Keratinocyte (primary cell): ENCODE measurements at regions not wholly inside any gene's neighbourhood (a gene's known extent, or its start where the extent isn't known, plus 50 kb on each side); places are given as distances from the start of the nearest gene placed in this dataset.

Source experiments
- DNase-seq: peaks from one replicate; pipeline ENCODE4 v3.0.0-alpha.2; 2011; ENCODE audit warnings: low read depth, missing footprints, low spot score
- FAIRE-seq: peaks from 2 replicates; lab custom pipeline; 2011; peaks lifted over from hg19 to GRCh38; lab: Jason Lieb, UNC
- H2AFZ ChIP-seq: 2 replicates; pipeline ENCODE4 v1.6.0; 2012; ENCODE audit warnings: low read length, control low read depth, inconsistent platforms; ENCODE audit not compliant: control insufficient read depth
- H3K27ac ChIP-seq: 2 replicates; pipeline ENCODE4 v1.5.1; 2011; ENCODE audit warnings: low read length; ENCODE audit not compliant: control insufficient read depth, insufficient read depth
- H3K27me3 ChIP-seq: 3 replicates; pipeline ENCODE4 v1.6.0; 2011; ENCODE audit warnings: low read length; ENCODE audit not compliant: control insufficient read depth, insufficient read depth; ENCODE audit errors: extremely low read depth
- H3K36me3 ChIP-seq, 2 experiments: 2 replicates in 1 of 2; 3 replicates in 1 of 2; pipeline ENCODE4 v1.5.1; 2011; ENCODE audit warnings: low read length in 2 of 2, mild to moderate bottlenecking in 1 of 2; ENCODE audit not compliant: control insufficient read depth in 2 of 2, insufficient read depth in 2 of 2; ENCODE audit errors: extremely low read depth in 1 of 2
- H3K4me1 ChIP-seq: 3 replicates; pipeline ENCODE4 v1.5.1; 2011; ENCODE audit warnings: low read length; ENCODE audit not compliant: control insufficient read depth, insufficient read depth; ENCODE audit errors: extremely low read depth
- H3K4me2 ChIP-seq: 3 replicates; pipeline ENCODE4 v1.6.0; 2011; ENCODE audit warnings: low read depth, low read length; ENCODE audit not compliant: control insufficient read depth, insufficient read depth; ENCODE audit errors: extremely low read depth
- H3K4me3 ChIP-seq, 3 experiments: fragments of 200-600 bp in 1 of 3; sonication (generic) in 1 of 3; 2 replicates in 2 of 3; 3 replicates in 1 of 3; pipeline ENCODE4 v1.5.1; 2011 to 2016; ENCODE audit warnings: low read length in 3 of 3, mild to moderate bottlenecking in 3 of 3, control low read depth in 2 of 3, inconsistent platforms in 1 of 3, low read depth in 1 of 3, mixed read lengths in 1 of 3, mixed run types in 1 of 3, moderate library complexity in 1 of 3; ENCODE audit not compliant: control insufficient read depth in 2 of 3, insufficient read depth in 2 of 3; ENCODE audit errors: extremely low read depth in 1 of 3
- H3K79me2 ChIP-seq: 2 replicates; pipeline ENCODE4 v1.6.0; 2012; ENCODE audit warnings: low read length; ENCODE audit not compliant: control insufficient read depth, insufficient read depth
- H3K9ac ChIP-seq: 3 replicates; pipeline ENCODE4 v1.6.0; 2011; ENCODE audit warnings: low read length; ENCODE audit not compliant: control insufficient read depth, insufficient read depth; ENCODE audit errors: extremely low read depth
- H3K9me1 ChIP-seq: 3 replicates; pipeline ENCODE4 v1.6.0; 2011; ENCODE audit warnings: low read length; ENCODE audit not compliant: control insufficient read depth, insufficient read depth; ENCODE audit errors: extremely low read depth
- H3K9me3 ChIP-seq: 2 replicates; pipeline ENCODE4 v1.5.1; 2012; ENCODE audit warnings: low read depth, low read length; ENCODE audit not compliant: control insufficient read depth
- H4K20me1 ChIP-seq: 3 replicates; pipeline ENCODE4 v1.6.0; 2011; ENCODE audit warnings: low read length; ENCODE audit not compliant: control insufficient read depth, insufficient read depth; ENCODE audit errors: extremely low read depth
- EZH2 ChIP-seq: IDR thresholded peaks from one replicate; pipeline ENCODE4 v1.6.1; 2012; ENCODE audit warnings: inconsistent platforms, mild to moderate bottlenecking, low read length, moderate library complexity
- dilution Hi-C: fragments of 300-500 bp; cut with MboI; formaldehyde crosslinking; loops from one replicate; pipeline ENCODE4 v1.7.0; 2020; ENCODE audit warnings: low sequenced_read_pairs; ENCODE audit not compliant: extremely low pct_ligation_motif_present
- TF ChIP-seq, protein P1 (sequence below), 3 experiments: IDR thresholded peaks in 1 of 3; conservative IDR thresholded peaks in 1 of 3; optimal IDR thresholded peaks in 1 of 3; 2 replicates in 2 of 3; 3 replicates in 1 of 3; pipeline versions ENCODE3 to v1.5.1; 2011; ENCODE audit warnings: low read length in 3 of 3, mild to moderate bottlenecking in 3 of 3, moderate library complexity in 2 of 3, control low read depth in 1 of 3, inconsistent platforms in 1 of 3; ENCODE audit not compliant: insufficient read depth in 2 of 3; ENCODE audit errors: extremely low read depth in 1 of 3

GRCh38 chr2:150631236-150631821 lies 143.9 kb upstream of the RND3 start:
- no peak overlapping the region for H3K9ac ChIP-seq
- dilution Hi-C loops = no loop called here
- no peaks in the 10 kb centered on the region for H3K27me3 ChIP-seq
- TF ChIP-seq EZH2 = no peak
- TF ChIP-seq, protein P1, sequence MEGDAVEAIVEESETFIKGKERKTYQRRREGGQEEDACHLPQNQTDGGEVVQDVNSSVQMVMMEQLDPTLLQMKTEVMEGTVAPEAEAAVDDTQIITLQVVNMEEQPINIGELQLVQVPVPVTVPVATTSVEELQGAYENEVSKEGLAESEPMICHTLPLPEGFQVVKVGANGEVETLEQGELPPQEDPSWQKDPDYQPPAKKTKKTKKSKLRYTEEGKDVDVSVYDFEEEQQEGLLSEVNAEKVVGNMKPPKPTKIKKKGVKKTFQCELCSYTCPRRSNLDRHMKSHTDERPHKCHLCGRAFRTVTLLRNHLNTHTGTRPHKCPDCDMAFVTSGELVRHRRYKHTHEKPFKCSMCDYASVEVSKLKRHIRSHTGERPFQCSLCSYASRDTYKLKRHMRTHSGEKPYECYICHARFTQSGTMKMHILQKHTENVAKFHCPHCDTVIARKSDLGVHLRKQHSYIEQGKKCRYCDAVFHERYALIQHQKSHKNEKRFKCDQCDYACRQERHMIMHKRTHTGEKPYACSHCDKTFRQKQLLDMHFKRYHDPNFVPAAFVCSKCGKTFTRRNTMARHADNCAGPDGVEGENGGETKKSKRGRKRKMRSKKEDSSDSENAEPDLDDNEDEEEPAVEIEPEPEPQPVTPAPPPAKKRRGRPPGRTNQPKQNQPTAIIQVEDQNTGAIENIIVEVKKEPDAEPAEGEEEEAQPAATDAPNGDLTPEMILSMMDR (optimal IDR thresholded peaks at IDR 0.05 in 1 of 3, IDR thresholded peaks at IDR 0.05 in 1 of 3, conservative IDR thresholded peaks at IDR 0.05 in 1 of 3; ENCODE audit: extremely low read depth in 1 of 3, insufficient read depth in 2 of 3, low read length in 3 of 3) = no peak
- no peaks in the 10 kb centered on the region for H3K9me3 ChIP-seq
- H2AFZ ChIP-seq = no peak overlapping the region
- DNase-seq (no peak), FAIRE-seq (no peak)
- no peak overlapping the region for H3K27ac ChIP-seq
- no peak overlapping the region for H3K4me2 ChIP-seq
- H3K79me2 ChIP-seq = no peaks in the 10 kb centered on the region
- H3K36me3 ChIP-seq = no peaks in the 10 kb centered on the region
- H3K4me3 ChIP-seq = no peak overlapping the region
- H4K20me1 ChIP-seq = no peaks in the 10 kb centered on the region
- no peaks in the 10 kb centered on the region for H3K4me1 ChIP-seq
- H3K9me1 ChIP-seq = no peaks in the 10 kb centered on the region

- dilution Hi-C loops = no loop called here
- Histone ChIP-seq H3K4me2 (no peak overlapping the region), H3K9me1 (no peaks in the 10 kb centered on the region), H3K4me1 (no peaks in the 10 kb centered on the region), H3K27me3 (no peaks in the 10 kb centered on the region), H2AFZ (peak overlapping the region; percentile 5), H3K27ac (no peak overlapping the region), H3K4me3 (no peak overlapping the region), H3K79me2 (no peaks in the 10 kb centered on the region), H3K9me3 (no peaks in the 10 kb centered on the region), H4K20me1 (no peaks in the 10 kb centered on the region), H3K36me3 (no peaks in the 10 kb centered on the region), H3K9ac (no peak overlapping the region)
- FAIRE-seq (no peak), DNase-seq (no peak)
- TF ChIP-seq EZH2 = no peak
- TF ChIP-seq, protein P1 (optimal IDR thresholded peaks at IDR 0.05 in 1 of 3, IDR thresholded peaks at IDR 0.05 in 1 of 3, conservative IDR thresholded peaks at IDR 0.05 in 1 of 3; ENCODE audit: extremely low read depth in 1 of 3, insufficient read depth in 2 of 3, low read length in 3 of 3) = no peak
Observed at GRCh38 chr2:150630587-150631235, 143.2 kb upstream of the RND3 start.
